ENCODE measurements at regions not wholly inside any gene's neighbourhood (a gene's known extent, or its start where the extent isn't known, plus 50 kb on each side); places are given as distances from the start of the nearest gene placed in this dataset.

GRCh38 chr10:62614389-62615157 is 189.9 kb upstream of the ADO start:
- ATAC-seq (peak; percentile 39 to 67; a peak in 3 of 6 replicates), FAIRE-seq (no peak), DNase-seq (ENCODE audit: low read depth in 1 of 2, low spot score in 1 of 2) (peak in 1 of 2 experiments; percentile 51)
- no peak overlapping the region for H3K4me2 ChIP-seq
- 53% methylated on average over 11 of the region's 11 CpGs for WGBS (ENCODE audit: missing lambda C conversion rate)
- no peaks in the 10 kb centered on the region for H3K9me3 ChIP-seq
- TF ChIP-seq MAX (IDR thresholded peaks at IDR 0.05) (peak; percentile 37; the same call in 1 of the 2 replicates), PBX3 (IDR thresholded peaks at IDR 0.05) (no peak), HOXB13 (CRISPR knock-in tag; IDR thresholded peaks at IDR 0.05; ENCODE audit: low read depth) (no peak)
- peak overlapping the region; percentile 27 to 70; a peak in 4 of 6 replicates for H3K27ac ChIP-seq
- H3K4me3 ChIP-seq = no peak overlapping the region
- POLR2A ChIA-PET = no interaction called here
- peaks cover 22% of the 10 kb centered on the region; the same call in 2 of the 3 replicates for H3K4me1 ChIP-seq
- CTCF ChIA-PET = interaction anchor here (0.6 to 8.7 kb wide), 5 partner anchors 15 to 695 kb away, joined by 3 to 62 read pairs (median 3); partner anchors contain the start of gene EGR2

- H3K4me3 ChIP-seq = no peak overlapping the region
- no peak overlapping the region for H3K27ac ChIP-seq
- ChIA-PET CTCF (interaction anchor here (0.6 to 8.7 kb wide), 2 partner anchors 201 to 516 kb away, joined by 3 to 62 read pairs; partner anchors contain the start of genes EGR2 and NRBF2), POLR2A (no interaction called here)
- DNase-seq (ENCODE audit: low read depth in 1 of 2, low spot score in 1 of 2) (no peak), FAIRE-seq (no peak), ATAC-seq (0 out of 6 replicates have a peak, but pooled peaks of 1 of the 2 experiments have one; percentile 18)
- peaks cover 22% of the 10 kb centered on the region; the same call in 2 of the 3 replicates for H3K4me1 ChIP-seq
- no peak overlapping the region for H3K4me2 ChIP-seq
- WGBS (ENCODE audit: missing lambda C conversion rate) = 59% methylated on average over 2 of the region's 2 CpGs
- TF ChIP-seq PBX3 (IDR thresholded peaks at IDR 0.05) = no peak
- TF ChIP-seq ZSCAN20 (CRISPR knock-in tag; IDR thresholded peaks at IDR 0.05) = no peak
- TF ChIP-seq POLR2A (IDR thresholded peaks at IDR 0.05; ENCODE audit: low read length) = no peak
- TF ChIP-seq ELK1 (IDR thresholded peaks at IDR 0.05; ENCODE audit: low read depth, low read length) = no peak
- no peak for TF ChIP-seq BCL3 (IDR thresholded peaks at IDR 0.05)
- no peaks in the 10 kb centered on the region for H3K9me3 ChIP-seq
Observed at GRCh38 chr10:62616885-62617590, 187.5 kb upstream of the ADO start.

GRCh38 chr10:62617652-62618051 is 186.9 kb upstream of the ADO start:
- H3K9me3 ChIP-seq = no peaks in the 10 kb centered on the region
- no peak overlapping the region for H3K4me3 ChIP-seq
- no peak overlapping the region for H3K4me2 ChIP-seq
- peaks cover 22% of the 10 kb centered on the region; the same call in 2 of the 3 replicates for H3K4me1 ChIP-seq
- no peak for FAIRE-seq
- ATAC-seq = no peak
- no peak for DNase-seq (ENCODE audit: low read depth in 1 of 2, low spot score in 1 of 2)
- CTCF ChIA-PET = interaction anchor here (0.6 kb wide), 1 partner anchor 515 kb away, joined by 3 read pairs; the partner anchor contains the start of gene NRBF2
- no peak overlapping the region for H3K27ac ChIP-seq
- WGBS (ENCODE audit: missing lambda C conversion rate) = 73% methylated on average over 8 of the region's 9 CpGs
- TF ChIP-seq CBX8 (IDR thresholded peaks at IDR 0.05) (no peak), ZC3H11A (IDR thresholded peaks at IDR 0.05) (no peak), MYC (IDR thresholded peaks at IDR 0.05; ENCODE audit: borderline replicate concordance, low read length) (no peak), EHF (CRISPR knock-in tag; IDR thresholded peaks at IDR 0.05) (no peak), MAX (IDR thresholded peaks at IDR 0.05) (no peak), BHLHE40 (IDR thresholded peaks at IDR 0.05; ENCODE audit: low read depth, low read length) (no peak), MAFK (IDR thresholded peaks at IDR 0.05; ENCODE audit: partially characterized antibody) (no peak), HOXB5 (CRISPR knock-in tag; IDR thresholded peaks at IDR 0.05) (no peak), FOSL2 (IDR thresholded peaks at IDR 0.05) (no peak), FOSL2 (CRISPR knock-in tag; IDR thresholded peaks at IDR 0.05) (no peak), CHD2 (IDR thresholded peaks at IDR 0.05; ENCODE audit: low read length, partially characterized antibody) (no peak), SMC3 (IDR thresholded peaks at IDR 0.05) (no peak), KDM5A (IDR thresholded peaks at IDR 0.05) (no peak)
- POLR2A ChIA-PET = no interaction called here
